ENCODE measurements at regions not wholly inside any gene's neighbourhood (a gene's known extent, or its start where the extent isn't known, plus 50 kb on each side); places are given as distances from the start of the nearest gene placed in this dataset.

- no peak overlapping the region for H3K27ac ChIP-seq (ENCODE audit: insufficient read depth, low read depth, low read length)
- H3K9me3 ChIP-seq (replicated peaks; ENCODE audit: control insufficient read depth, insufficient read depth, low read length) = peaks cover 4% of the 10 kb centered on the region
- no peak for DNase-seq (ENCODE audit: low read depth, low spot score)
- no peaks in the 10 kb centered on the region for H3K27me3 ChIP-seq (ENCODE audit: control insufficient read depth in 2 of 2, insufficient read depth in 2 of 2, low read length in 2 of 2)
- no peak overlapping the region for H2AFZ ChIP-seq (ENCODE audit: low read depth, low read length)
- POLR2A ChIA-PET = interaction anchor here (0.7 kb wide), 1 partner anchor 46 kb away, joined by 3 read pairs; no protein-coding TSS in a partner anchor
- dilution Hi-C loops (cut with MboI; ENCODE audit: extremely low pct_ligation_motif_present, low sequenced_read_pairs) (no loop called here), intact Hi-C loops (cut with micrococcal nuclease) (no loop called here)
- H3K9ac ChIP-seq (replicated peaks; ENCODE audit: extremely low read depth, insufficient read depth, low read length) = no peak overlapping the region
- no peak overlapping the region for H3K4me2 ChIP-seq (ENCODE audit: insufficient read depth, low read length)
- H3K36me3 ChIP-seq (ENCODE audit: control insufficient read depth in 2 of 2, extremely low read depth in 1 of 2, insufficient read depth in 2 of 2, low read length in 2 of 2) = no peaks in the 10 kb centered on the region
- H3K79me2 ChIP-seq (ENCODE audit: control insufficient read depth, insufficient read depth, low read length) = no peaks in the 10 kb centered on the region
- H3K4me1 ChIP-seq (ENCODE audit: control insufficient read depth, extremely low read depth, insufficient read depth, low read length) = no peaks in the 10 kb centered on the region
- CTCF ChIA-PET = no interaction called here
- no TSS peak for BruUV-seq (replicated peaks)
- TF ChIP-seq MAX (IDR thresholded peaks at IDR 0.05; ENCODE audit: insufficient read depth, insufficient read length) = no peak
- TF ChIP-seq MYC (IDR thresholded peaks at IDR 0.05; ENCODE audit: low read depth, low read length) = no peak
- TF ChIP-seq CTCF (IDR thresholded peaks at IDR 0.05; ENCODE audit: extremely low read depth in 1 of 2, insufficient read depth in 1 of 2, low read depth in 1 of 2, low read length in 2 of 2) = no peak
- TF ChIP-seq POLR2AphosphoS5 (IDR thresholded peaks at IDR 0.05; ENCODE audit: insufficient read depth, low read depth, low read length) = no peak
- no peak for FAIRE-seq
- H3K9me1 ChIP-seq (replicated peaks; ENCODE audit: control insufficient read depth, extremely low read depth, insufficient read depth, low read length) = no peaks in the 10 kb centered on the region
- H4K20me1 ChIP-seq (replicated peaks; ENCODE audit: control insufficient read depth, extremely low read depth, insufficient read depth, low read length) = no peaks in the 10 kb centered on the region
- H3K4me3 ChIP-seq (replicated peaks in 1 of 3; ENCODE audit: insufficient read depth in 1 of 3, low read depth in 1 of 3, low read length in 3 of 3) = no peak overlapping the region
Measured at GRCh38 chr2:117614296-117614695, 200.2 kb upstream of the DDX18 start.

GRCh38 chr2:117614823-117615534 is 199.5 kb upstream of the DDX18 start:
- no peaks in the 10 kb centered on the region for H3K79me2 ChIP-seq (ENCODE audit: control insufficient read depth, insufficient read depth, low read length)
- H3K9ac ChIP-seq (replicated peaks; ENCODE audit: extremely low read depth, insufficient read depth, low read length) = no peak overlapping the region
- no peaks in the 10 kb centered on the region for H3K9me1 ChIP-seq (replicated peaks; ENCODE audit: control insufficient read depth, extremely low read depth, insufficient read depth, low read length)
- H3K36me3 ChIP-seq (ENCODE audit: control insufficient read depth in 2 of 2, extremely low read depth in 1 of 2, insufficient read depth in 2 of 2, low read length in 2 of 2) = no peaks in the 10 kb centered on the region
- H3K4me2 ChIP-seq (ENCODE audit: insufficient read depth, low read length) = no peak overlapping the region
- H3K4me3 ChIP-seq (replicated peaks in 1 of 3; ENCODE audit: insufficient read depth in 1 of 3, low read depth in 1 of 3, low read length in 3 of 3) = no peak overlapping the region
- no peaks in the 10 kb centered on the region for H3K4me1 ChIP-seq (ENCODE audit: control insufficient read depth, extremely low read depth, insufficient read depth, low read length)
- intact Hi-C loops (cut with micrococcal nuclease) = no loop called here
- DNase-seq (ENCODE audit: low read depth, low spot score) = no peak
- FAIRE-seq = no peak
- H3K27ac ChIP-seq (ENCODE audit: insufficient read depth, low read depth, low read length) = no peak overlapping the region
- H3K9me3 ChIP-seq (replicated peaks; ENCODE audit: control insufficient read depth, insufficient read depth, low read length) = peaks cover 4% of the 10 kb centered on the region
- POLR2A ChIA-PET = interaction anchor here (0.7 kb wide), 1 partner anchor 46 kb away, joined by 3 read pairs; no protein-coding TSS in a partner anchor
- H3K27me3 ChIP-seq (ENCODE audit: control insufficient read depth in 2 of 2, insufficient read depth in 2 of 2, low read length in 2 of 2) = no peaks in the 10 kb centered on the region
- H4K20me1 ChIP-seq (replicated peaks; ENCODE audit: control insufficient read depth, extremely low read depth, insufficient read depth, low read length) = no peaks in the 10 kb centered on the region
- dilution Hi-C loops (cut with MboI; ENCODE audit: extremely low pct_ligation_motif_present, low sequenced_read_pairs) = no loop called here
- CTCF ChIA-PET = no interaction called here
- TF ChIP-seq CTCF (IDR thresholded peaks at IDR 0.05; ENCODE audit: extremely low read depth in 1 of 2, insufficient read depth in 1 of 2, low read depth in 1 of 2, low read length in 2 of 2) (no peak), GATA2 (IDR thresholded peaks at IDR 0.05; ENCODE audit: insufficient read depth, insufficient read length, low read depth, low read length) (no peak), MYC (IDR thresholded peaks at IDR 0.05; ENCODE audit: low read depth, low read length) (no peak), JUN (IDR thresholded peaks at IDR 0.05; ENCODE audit: borderline replicate concordance, insufficient read depth, insufficient read length, low read depth) (no peak), POLR2A (IDR thresholded peaks at IDR 0.05; ENCODE audit: low read depth, low read length) (no peak), EZH2 (IDR thresholded peaks at IDR 0.05; ENCODE audit: borderline replicate concordance, low read depth, low read length, severe bottlenecking) (no peak), MAX (IDR thresholded peaks at IDR 0.05; ENCODE audit: insufficient read depth, insufficient read length) (no peak), FOS (IDR thresholded peaks at IDR 0.05; ENCODE audit: borderline replicate concordance, insufficient read depth, low read length) (no peak), POLR2AphosphoS5 (IDR thresholded peaks at IDR 0.05; ENCODE audit: insufficient read depth, low read depth, low read length) (no peak)
- no peak overlapping the region for H2AFZ ChIP-seq (ENCODE audit: low read depth, low read length)
- BruUV-seq (replicated peaks) = no TSS peak
